GM23338 (cell line): ENCODE measurements at regions not wholly inside any gene's neighbourhood (a gene's known extent, or its start where the extent isn't known, plus 50 kb on each side); places are given as distances from the start of the nearest gene placed in this dataset.

ENCODE experiments used
- ATAC-seq: fragments of 200-7000 bp; cut with Tn5 transposase; 3 replicates; pipeline ENCODE4 v1.9.1; 2020
- DNase-seq: peaks from one replicate; pipeline ENCODE4 v3.0.0-alpha.2; 2015; ENCODE audit warnings: low spot score
- H2AFZ ChIP-seq: fragments of 200-600 bp; sonication (generic); 2 replicates; pipeline ENCODE4 v1.8.0; 2016; ENCODE audit warnings: antibody characterized with exemption, mild to moderate bottlenecking, moderate library complexity
- H3F3A ChIP-seq: fragments of 200-600 bp; sonication (generic); replicated peaks from 2 replicates; pipeline ENCODE4 v1.8.0; 2017; ENCODE audit warnings: antibody characterized with exemption, mixed run types, low read depth
- H3K27ac ChIP-seq: fragments of 200-600 bp; sonication (generic); 2 replicates; pipeline ENCODE4 v1.6.1; 2016; ENCODE audit warnings: low read depth
- H3K27me3 ChIP-seq: fragments of 200-600 bp; sonication (generic); 2 replicates; pipeline ENCODE4 v1.8.0; 2016; ENCODE audit warnings: mild to moderate bottlenecking, mixed run types, moderate library complexity; ENCODE audit not compliant: insufficient read depth
- H3K36me3 ChIP-seq: fragments of 200-600 bp; sonication (generic); 2 replicates; pipeline ENCODE4 v1.8.0; 2016; ENCODE audit warnings: mild to moderate bottlenecking; ENCODE audit not compliant: insufficient read depth
- H3K4me1 ChIP-seq: fragments of 200-600 bp; sonication (generic); 2 replicates; pipeline ENCODE4 v1.8.0; 2016; ENCODE audit warnings: mild to moderate bottlenecking, moderate library complexity; ENCODE audit not compliant: insufficient read depth
- H3K4me2 ChIP-seq: fragments of 200-600 bp; sonication (generic); 2 replicates; pipeline ENCODE4 v1.7.1; 2017; ENCODE audit warnings: mixed run types
- H3K4me3 ChIP-seq: fragments of 200-600 bp; sonication (generic); 2 replicates; pipeline ENCODE4 v1.6.1; 2016; ENCODE audit warnings: mixed run types
- H3K79me2 ChIP-seq: fragments of 200-600 bp; sonication (generic); replicated peaks from 2 replicates; pipeline ENCODE4 v1.8.0; 2017; ENCODE audit warnings: mild to moderate bottlenecking; ENCODE audit not compliant: insufficient read depth
- H3K9me2 ChIP-seq: fragments of 200-600 bp; sonication (generic); 2 replicates; pipeline ENCODE4 v1.8.0; 2017; ENCODE audit not compliant: insufficient read depth
- H4K20me1 ChIP-seq: fragments of 200-600 bp; sonication (generic); replicated peaks from 2 replicates; pipeline ENCODE4 v1.8.0; 2017; ENCODE audit warnings: mild to moderate bottlenecking; ENCODE audit not compliant: insufficient read depth
- H3K27ac Mint-ChIP-seq: 2 replicates; pipeline ENCODE4 v1.8.0; 2020; ENCODE audit warnings: inconsistent platforms, mild to moderate bottlenecking, moderate library complexity, mixed read lengths
- H3K27me3 Mint-ChIP-seq: 3 replicates; pipeline ENCODE4 v1.8.0; 2022; ENCODE audit warnings: low read depth, mild to moderate bottlenecking, moderate library complexity, mixed read lengths, inconsistent platforms; ENCODE audit not compliant: insufficient read depth, poor library complexity
- H3K36me3 Mint-ChIP-seq: 3 replicates; pipeline ENCODE4 v1.8.0; 2021; ENCODE audit warnings: low read depth, mild to moderate bottlenecking, inconsistent platforms, moderate library complexity, mixed read lengths
- H3K4me1 Mint-ChIP-seq: 3 replicates; pipeline ENCODE4 v1.8.0; 2020; ENCODE audit warnings: mild to moderate bottlenecking, inconsistent platforms, mixed read lengths
- H3K4me3 Mint-ChIP-seq: 3 replicates; pipeline ENCODE4 v1.8.0; 2021; ENCODE audit warnings: moderate library complexity, mild to moderate bottlenecking, inconsistent platforms, mixed read lengths
- H3K9me3 Mint-ChIP-seq: 3 replicates; pipeline ENCODE4 v1.8.0; 2020; ENCODE audit warnings: moderate library complexity, mild to moderate bottlenecking, inconsistent platforms, mixed read lengths
- CREB1 ChIP-seq: fragments of 250-450 bp; sonication (Bioruptor Pico); IDR thresholded peaks from 2 replicates; pipeline ENCODE4 v1.5.0; 2020; ENCODE audit warnings: low read depth, mild to moderate bottlenecking, moderate library complexity
- CTCF ChIP-seq, 2 experiments: fragments of 200-600 bp in 1 of 2; sonication (generic) in 1 of 2; conservative IDR thresholded peaks; 2 replicates each; pipeline versions ENCODE4 v1.5.1 to v1.6.1; 2016 to 2017; ENCODE audit warnings: antibody characterized with exemption in 2 of 2, low read depth in 2 of 2, mild to moderate bottlenecking in 2 of 2, moderate library complexity in 1 of 2
- ETS1 ChIP-seq: IDR thresholded peaks from 2 replicates; pipeline ENCODE4 v1.6.1; 2016; ENCODE audit warnings: antibody characterized with exemption
- EZH2 ChIP-seq: fragments of 200-600 bp; sonication (generic); IDR thresholded peaks from one replicate; pipeline ENCODE4 v1.8.0; 2017; ENCODE audit warnings: antibody characterized with exemption, mild to moderate bottlenecking, low read depth; ENCODE audit not compliant: unreplicated experiment
- EZH2phosphoT487 ChIP-seq: fragments of 200-600 bp; sonication (generic); IDR thresholded peaks from one replicate; pipeline ENCODE4 v1.8.1; 2018; ENCODE audit warnings: antibody characterized with exemption; ENCODE audit not compliant: unreplicated experiment
- JUNB ChIP-seq: IDR thresholded peaks from one replicate; pipeline ENCODE4 v1.6.1; 2016; ENCODE audit warnings: antibody characterized with exemption; ENCODE audit not compliant: unreplicated experiment
- NANOG ChIP-seq: IDR thresholded peaks from 2 replicates; pipeline ENCODE4 v1.6.1; 2016; ENCODE audit warnings: antibody characterized with exemption, borderline replicate concordance
- POLR2AphosphoS5 ChIP-seq: IDR thresholded peaks from 2 replicates; pipeline ENCODE4 v1.6.1; 2016; ENCODE audit warnings: antibody characterized with exemption, low read depth
- REST ChIP-seq: IDR thresholded peaks from one replicate; pipeline ENCODE4 v1.6.1; 2018; ENCODE audit warnings: antibody characterized with exemption; ENCODE audit not compliant: unreplicated experiment
- STAT1 ChIP-seq: IDR thresholded peaks from one replicate; pipeline ENCODE4 v1.6.1; 2016; ENCODE audit warnings: antibody characterized with exemption; ENCODE audit not compliant: unreplicated experiment
- ZNF114 ChIP-seq: fragments of 250-450 bp; sonication (Bioruptor Pico); IDR thresholded peaks from 2 replicates; pipeline ENCODE4 v1.5.0; 2020; ENCODE audit warnings: mild to moderate bottlenecking, moderate library complexity
- ZNF331 ChIP-seq: fragments of 250-450 bp; sonication (Bioruptor Pico); IDR thresholded peaks from 2 replicates; pipeline ENCODE4 v1.5.0; 2020; ENCODE audit warnings: low read depth, mild to moderate bottlenecking, moderate library complexity

- no peaks in the 10 kb centered on the region for H3F3A ChIP-seq
- no peaks in the 10 kb centered on the region for H3K27me3 ChIP-seq
- H3K9me2 ChIP-seq: peaks cover 7% of the 10 kb centered on the region
- peaks cover 3% of the 10 kb centered on the region for H3K27me3 Mint-ChIP-seq
- peak; percentile 28; the same call in 2 of the 3 replicates for ATAC-seq
- TF ChIP-seq ZNF114 (no peak), EZH2phosphoT487 (no peak), REST (no peak), EZH2 (no peak), CREB1 (CRISPR knock-in tag) (no peak)
- no peaks in the 10 kb centered on the region for H3K36me3 ChIP-seq
- H3K27ac Mint-ChIP-seq: no peak overlapping the region
- H3K36me3 Mint-ChIP-seq: no peaks in the 10 kb centered on the region
- H3K79me2 ChIP-seq: no peaks in the 10 kb centered on the region
- H3K4me3 Mint-ChIP-seq: no peak overlapping the region; the same call in 2 of the 3 replicates
- no peaks in the 10 kb centered on the region for H3K4me1 ChIP-seq
- peaks cover 20% of the 10 kb centered on the region for H3K4me1 Mint-ChIP-seq
- no peak overlapping the region for H3K27ac ChIP-seq
- no peaks in the 10 kb centered on the region for H3K9me3 Mint-ChIP-seq
- DNase-seq: no peak
- H2AFZ ChIP-seq: no peak overlapping the region
- no peak overlapping the region for H3K4me2 ChIP-seq
- no peak overlapping the region for H3K4me3 ChIP-seq
- no peaks in the 10 kb centered on the region for H4K20me1 ChIP-seq
Observed at GRCh38 chr10:44827431-44828006, 83.6 kb upstream of the TMEM72 start.

GRCh38 chr10:44828508-44829142, 82.5 kb upstream of the TMEM72 start:
- H3K4me1 ChIP-seq: no peaks in the 10 kb centered on the region
- DNase-seq: peak; percentile 20
- Mint-ChIP-seq H3K27me3 (peaks cover 3% of the 10 kb centered on the region), H3K27ac (no peak overlapping the region), H3K9me3 (no peaks in the 10 kb centered on the region), H3K36me3 (no peaks in the 10 kb centered on the region), H3K4me3 (no peak overlapping the region), H3K4me1 (peaks cover 20% of the 10 kb centered on the region)
- no peaks in the 10 kb centered on the region for H3K36me3 ChIP-seq
- no peaks in the 10 kb centered on the region for H3F3A ChIP-seq
- H2AFZ ChIP-seq: peak overlapping the region; percentile 59; the same call in 1 of the 2 replicates
- H3K4me2 ChIP-seq: no peak overlapping the region
- peak; percentile 67 for ATAC-seq
- no peak overlapping the region for H3K27ac ChIP-seq
- peaks cover 7% of the 10 kb centered on the region for H3K9me2 ChIP-seq
- H3K4me3 ChIP-seq: no peak overlapping the region
- H4K20me1 ChIP-seq: no peaks in the 10 kb centered on the region
- no peaks in the 10 kb centered on the region for H3K79me2 ChIP-seq
- no peaks in the 10 kb centered on the region for H3K27me3 ChIP-seq
- no peak for TF ChIP-seq EZH2phosphoT487
- TF ChIP-seq POLR2AphosphoS5: no peak
- no peak for TF ChIP-seq EZH2
- no peak for TF ChIP-seq ZNF331 (CRISPR knock-in tag)
- no peak for TF ChIP-seq CTCF (conservative IDR thresholded peaks at IDR 0.05; ENCODE audit: low read depth in 2 of 2)
- no peak for TF ChIP-seq CREB1 (CRISPR knock-in tag)
- TF ChIP-seq ETS1: no peak
- TF ChIP-seq REST: no peak
- no peak for TF ChIP-seq STAT1
- no peak for TF ChIP-seq ZNF114
- no peak for TF ChIP-seq JUNB
- TF ChIP-seq NANOG: no peak
